ENCODE measurements at regions not wholly inside any gene's neighbourhood (a gene's known extent, or its start where the extent isn't known, plus 50 kb on each side); places are given as distances from the start of the nearest gene placed in this dataset.
A peak's percentile ranks its signal among the peaks of the same experiment; 100 is the strongest.

DNA sequence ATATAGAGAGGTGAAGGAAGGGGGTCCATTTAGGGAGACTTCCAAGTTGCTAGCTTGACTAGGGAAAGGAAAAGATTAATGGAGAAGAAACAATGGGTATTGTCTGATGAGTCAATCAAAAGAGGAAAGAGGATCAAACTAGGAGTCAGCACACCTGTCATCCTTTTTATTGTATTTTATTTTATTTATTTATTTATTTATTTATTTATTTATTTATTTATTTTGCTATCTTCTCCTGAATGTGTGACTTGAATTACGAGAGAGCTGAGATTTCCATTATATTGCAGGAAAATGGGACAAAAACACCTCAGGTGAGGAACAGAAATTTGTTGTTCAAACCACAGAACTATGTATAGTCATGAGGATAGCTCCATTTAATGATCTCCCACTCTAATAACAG is 58.9 kb downstream of the NUDT11 start:
- no peak for DNase-seq (ENCODE audit: low read depth)

DNA sequence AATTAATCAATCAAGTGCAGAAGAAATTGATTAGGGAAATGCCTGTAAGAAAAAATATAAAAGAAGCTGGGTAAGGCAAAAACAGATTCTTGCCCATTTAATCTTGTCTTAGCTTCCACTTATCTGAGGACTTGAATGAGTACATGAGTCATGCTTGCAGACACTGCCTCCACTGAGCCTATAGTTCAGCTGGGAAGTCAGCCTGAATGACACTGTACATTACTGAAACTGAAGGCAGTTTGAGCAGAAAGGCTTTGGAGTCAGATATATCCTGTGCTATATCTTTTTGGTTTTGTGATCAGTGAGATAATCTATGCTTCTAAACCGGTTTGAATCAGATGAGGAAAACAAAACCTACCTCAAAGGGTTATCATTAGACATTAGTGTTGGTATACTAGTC is 61.3 kb downstream of the NUDT11 start:
- DNase-seq (ENCODE audit: low read depth), result peak; percentile 4

GRCh38 chrX:51421972-51422597 is 74.3 kb downstream of the NUDT11 start:
- no peak for DNase-seq (ENCODE audit: low read depth)

- DNase-seq (ENCODE audit: low read depth), result peak; percentile 52
These were observed 75.8 kb downstream of the NUDT11 start for GRCh38 chrX:51420610-51421009.

GRCh38 chrX:51408462-51408861 is 75.8 kb downstream of the NUDT10 start:
- DNase-seq (ENCODE audit: low read depth), result no peak

- DNase-seq (ENCODE audit: low read depth), result no peak
These were observed 75.1 kb downstream of the NUDT10 start for GRCh38 chrX:51407520-51408409.

GRCh38 chrX:51406688-51407519 is 74.3 kb downstream of the NUDT10 start:
- no peak for DNase-seq (ENCODE audit: low read depth)

DNA sequence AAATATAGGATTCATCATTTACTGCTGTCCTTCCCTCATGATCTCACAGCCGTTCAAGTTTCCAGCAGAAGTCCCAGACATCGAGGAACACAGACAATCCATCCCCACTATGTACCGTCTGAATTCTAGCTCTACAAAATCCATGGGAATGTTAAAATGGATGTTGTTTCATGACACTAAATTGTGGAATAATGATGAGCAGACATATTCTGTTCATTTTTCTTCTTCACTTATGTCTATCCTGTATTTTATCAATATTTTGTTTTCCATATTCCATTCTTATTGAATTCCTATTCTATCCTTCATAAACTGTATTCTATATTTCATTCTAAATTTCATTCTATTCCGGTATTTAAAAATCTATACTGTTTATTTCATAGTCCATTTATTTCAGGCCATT is 71.8 kb downstream of the NUDT10 start:
- DNase-seq (ENCODE audit: low read depth), result no peak

DNA sequence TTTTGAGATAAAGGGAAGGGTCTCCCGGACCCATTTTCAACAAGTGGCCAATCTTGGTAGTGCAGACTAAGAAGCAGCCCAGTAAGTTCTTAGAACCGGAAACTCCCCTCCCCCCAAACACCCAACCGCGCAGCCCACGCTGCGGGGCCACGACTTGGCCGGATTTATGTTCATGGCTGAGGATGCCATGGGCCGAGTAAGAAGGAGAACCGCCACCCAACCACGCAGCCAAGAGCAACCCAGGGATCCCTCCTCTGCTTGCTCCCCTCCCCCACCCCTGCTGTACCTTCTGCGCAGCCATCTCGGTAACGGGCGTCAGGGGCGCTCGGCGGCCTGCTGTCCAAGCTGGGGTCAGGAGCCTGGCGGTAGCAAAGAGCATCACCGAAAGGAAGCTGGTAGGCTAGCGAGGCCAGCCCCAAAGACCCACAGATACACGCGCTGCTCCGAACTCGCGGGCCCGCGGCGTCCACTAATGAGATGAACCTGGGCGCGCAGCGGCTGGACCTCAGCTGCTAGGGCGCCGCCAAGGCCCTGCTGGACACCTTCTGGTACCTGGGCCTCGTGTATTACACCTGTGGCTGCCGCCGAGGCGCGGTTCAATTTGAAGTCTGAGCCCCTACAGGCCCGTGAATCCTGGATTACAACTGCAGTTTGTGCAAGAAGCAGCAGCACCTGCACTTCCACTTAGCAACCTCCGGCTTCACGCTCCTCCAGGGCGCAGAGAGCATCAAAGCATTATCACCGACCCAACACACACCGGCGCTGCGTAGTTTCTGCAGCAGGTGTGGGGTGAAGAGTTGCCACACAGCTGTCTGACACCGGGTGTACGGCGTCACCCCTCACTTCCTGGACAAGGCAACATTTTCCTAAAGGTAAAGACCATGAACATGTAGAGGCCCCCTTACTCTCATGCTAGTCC is 63.4 kb downstream of the NUDT10 start:
- no peak for DNase-seq (ENCODE audit: low read depth)

DNA sequence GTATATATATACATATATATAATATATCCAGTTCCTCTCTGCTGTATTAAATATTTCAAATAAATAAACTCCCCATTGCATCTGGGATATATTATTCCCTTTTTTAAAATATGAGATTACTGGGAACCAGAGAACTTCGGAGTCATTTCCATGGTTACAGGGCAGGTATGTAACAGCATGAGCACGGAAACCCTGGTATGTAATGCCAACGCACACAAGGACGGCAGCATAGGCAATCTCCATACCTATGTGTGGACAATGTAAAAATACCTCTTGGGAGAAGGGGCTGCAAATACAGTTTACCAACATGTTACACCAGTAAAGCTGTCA is 62.8 kb downstream of the NUDT10 start:
- DNase-seq (ENCODE audit: low read depth), result no peak

All from iris pigment epithelial cell (primary cell).